ENCODE measurements at regions not wholly inside any gene's neighbourhood (a gene's known extent, or its start where the extent isn't known, plus 50 kb on each side); places are given as distances from the start of the nearest gene placed in this dataset.

DNA sequence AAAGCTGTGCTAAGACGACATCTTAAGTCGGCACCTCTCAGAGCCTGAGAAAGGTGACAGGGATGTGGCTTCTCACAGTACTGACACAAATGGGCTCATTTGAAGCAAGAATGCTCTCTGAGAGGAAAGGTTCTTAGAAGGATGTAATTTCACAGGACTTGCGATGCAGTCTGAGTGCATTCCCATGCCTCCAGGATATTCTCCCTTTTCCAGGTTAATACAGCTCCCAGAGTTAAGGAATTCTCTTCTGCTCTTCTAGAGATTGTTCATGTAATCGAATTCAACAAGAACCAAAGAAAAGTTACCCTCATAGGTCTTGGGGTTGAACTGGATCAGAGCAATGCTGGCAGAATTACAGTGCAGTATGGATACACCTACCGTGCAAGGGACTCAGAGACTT, 131.0 kb downstream of the GALR1 start:
- Mint-ChIP-seq H3K27ac (no peak overlapping the region), H3K9me3 (ENCODE audit: low read depth) (no peaks in the 10 kb centered on the region), H3K4me1 (ENCODE audit: low read depth) (peaks cover 11% of the 10 kb centered on the region), H3K4me3 (ENCODE audit: low read depth) (no peak overlapping the region), H3K36me3 (ENCODE audit: insufficient read depth) (no peaks in the 10 kb centered on the region), H3K27me3 (no peaks in the 10 kb centered on the region)
- TF ChIP-seq, protein P1, sequence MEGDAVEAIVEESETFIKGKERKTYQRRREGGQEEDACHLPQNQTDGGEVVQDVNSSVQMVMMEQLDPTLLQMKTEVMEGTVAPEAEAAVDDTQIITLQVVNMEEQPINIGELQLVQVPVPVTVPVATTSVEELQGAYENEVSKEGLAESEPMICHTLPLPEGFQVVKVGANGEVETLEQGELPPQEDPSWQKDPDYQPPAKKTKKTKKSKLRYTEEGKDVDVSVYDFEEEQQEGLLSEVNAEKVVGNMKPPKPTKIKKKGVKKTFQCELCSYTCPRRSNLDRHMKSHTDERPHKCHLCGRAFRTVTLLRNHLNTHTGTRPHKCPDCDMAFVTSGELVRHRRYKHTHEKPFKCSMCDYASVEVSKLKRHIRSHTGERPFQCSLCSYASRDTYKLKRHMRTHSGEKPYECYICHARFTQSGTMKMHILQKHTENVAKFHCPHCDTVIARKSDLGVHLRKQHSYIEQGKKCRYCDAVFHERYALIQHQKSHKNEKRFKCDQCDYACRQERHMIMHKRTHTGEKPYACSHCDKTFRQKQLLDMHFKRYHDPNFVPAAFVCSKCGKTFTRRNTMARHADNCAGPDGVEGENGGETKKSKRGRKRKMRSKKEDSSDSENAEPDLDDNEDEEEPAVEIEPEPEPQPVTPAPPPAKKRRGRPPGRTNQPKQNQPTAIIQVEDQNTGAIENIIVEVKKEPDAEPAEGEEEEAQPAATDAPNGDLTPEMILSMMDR (IDR thresholded peaks at IDR 0.05; ENCODE audit: unreplicated experiment) = no peak
- no peak for DNase-seq (ENCODE audit: low spot score, unreplicated experiment)

DNA sequence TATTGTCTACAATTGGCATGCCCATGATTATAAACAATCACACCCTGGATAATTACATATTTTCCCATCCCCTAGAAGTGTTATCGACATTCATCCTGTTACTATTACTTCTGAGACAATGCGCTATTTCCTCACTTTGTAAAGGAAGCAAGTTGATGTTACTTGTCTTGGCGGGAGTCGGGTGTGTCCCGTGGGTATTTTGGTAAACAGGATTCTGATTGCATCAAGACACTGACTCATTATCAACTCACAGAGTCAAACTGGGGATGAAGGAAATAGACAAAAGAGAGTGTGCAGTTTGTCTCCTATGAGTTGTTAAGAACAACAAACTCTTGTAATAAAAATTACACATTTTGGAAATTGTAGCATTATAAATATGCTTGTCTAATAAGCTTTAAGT, 142.7 kb downstream of the GALR1 start:
- Mint-ChIP-seq H3K4me3 (ENCODE audit: low read depth) (no peak overlapping the region), H3K9me3 (ENCODE audit: low read depth) (peaks cover 6% of the 10 kb centered on the region), H3K27ac (no peak overlapping the region), H3K36me3 (ENCODE audit: insufficient read depth) (no peaks in the 10 kb centered on the region), H3K27me3 (no peaks in the 10 kb centered on the region), H3K4me1 (ENCODE audit: low read depth) (peaks cover 12% of the 10 kb centered on the region)
- DNase-seq (ENCODE audit: low spot score, unreplicated experiment) = no peak
- TF ChIP-seq, protein P1 (IDR thresholded peaks at IDR 0.05; ENCODE audit: unreplicated experiment) = no peak

DNA sequence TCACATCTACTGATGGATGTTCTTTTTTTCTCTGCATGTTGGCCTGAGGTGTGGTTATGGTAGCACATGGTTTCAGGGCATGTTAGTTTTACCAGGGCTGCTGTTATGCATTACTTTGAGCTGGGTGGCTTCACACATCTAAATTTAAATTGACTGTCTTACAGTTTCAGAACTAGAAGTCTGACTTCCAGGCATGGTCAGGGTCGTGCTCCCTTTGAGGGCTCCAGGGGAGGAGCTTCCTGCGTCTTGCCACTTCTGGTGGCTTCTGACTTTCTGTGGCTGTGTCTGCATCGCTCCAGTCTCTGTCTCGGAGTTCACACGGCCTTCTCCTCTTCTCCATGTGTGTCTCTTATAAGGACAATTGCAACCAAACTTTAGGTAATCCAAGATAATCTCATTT, 143.9 kb downstream of the GALR1 start:
- H3K36me3 Mint-ChIP-seq (ENCODE audit: insufficient read depth) = no peaks in the 10 kb centered on the region
- no peak overlapping the region for H3K4me3 Mint-ChIP-seq (ENCODE audit: low read depth)
- peaks cover 6% of the 10 kb centered on the region for H3K9me3 Mint-ChIP-seq (ENCODE audit: low read depth)
- H3K4me1 Mint-ChIP-seq (ENCODE audit: low read depth) = peaks cover 18% of the 10 kb centered on the region
- DNase-seq (ENCODE audit: low spot score, unreplicated experiment) = no peak
- no peak overlapping the region for H3K27ac Mint-ChIP-seq
- TF ChIP-seq, protein P1 (IDR thresholded peaks at IDR 0.05; ENCODE audit: unreplicated experiment) = no peak
- H3K27me3 Mint-ChIP-seq = no peaks in the 10 kb centered on the region

DNA sequence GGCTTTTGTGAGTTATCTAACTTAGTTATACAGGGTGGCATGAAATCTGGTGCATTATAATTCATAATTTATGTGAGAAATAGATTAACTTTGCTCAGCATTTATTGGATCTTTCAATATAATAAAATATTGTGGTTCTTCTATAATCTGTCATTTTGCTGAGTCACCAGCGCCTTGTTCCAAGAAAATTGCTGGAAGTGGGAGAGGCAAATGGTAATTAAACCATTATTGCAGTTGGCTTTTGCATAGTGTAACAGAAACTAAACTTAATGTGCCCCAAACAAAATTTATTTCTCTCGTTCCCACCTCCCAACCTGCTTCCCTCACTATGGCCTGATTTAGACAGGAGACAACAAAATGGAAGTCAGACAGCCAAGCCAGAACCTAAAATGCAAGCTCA, 146.3 kb downstream of the GALR1 start:
- H3K4me1 Mint-ChIP-seq (ENCODE audit: low read depth) = peaks cover 18% of the 10 kb centered on the region
- no peaks in the 10 kb centered on the region for H3K27me3 Mint-ChIP-seq
- TF ChIP-seq, protein P1 (IDR thresholded peaks at IDR 0.05; ENCODE audit: unreplicated experiment) = no peak
- no peak overlapping the region for H3K27ac Mint-ChIP-seq
- no peak overlapping the region for H3K4me3 Mint-ChIP-seq (ENCODE audit: low read depth)
- no peak for DNase-seq (ENCODE audit: low spot score, unreplicated experiment)
- peaks cover 6% of the 10 kb centered on the region for H3K9me3 Mint-ChIP-seq (ENCODE audit: low read depth)
- H3K36me3 Mint-ChIP-seq (ENCODE audit: insufficient read depth) = no peaks in the 10 kb centered on the region

DNA sequence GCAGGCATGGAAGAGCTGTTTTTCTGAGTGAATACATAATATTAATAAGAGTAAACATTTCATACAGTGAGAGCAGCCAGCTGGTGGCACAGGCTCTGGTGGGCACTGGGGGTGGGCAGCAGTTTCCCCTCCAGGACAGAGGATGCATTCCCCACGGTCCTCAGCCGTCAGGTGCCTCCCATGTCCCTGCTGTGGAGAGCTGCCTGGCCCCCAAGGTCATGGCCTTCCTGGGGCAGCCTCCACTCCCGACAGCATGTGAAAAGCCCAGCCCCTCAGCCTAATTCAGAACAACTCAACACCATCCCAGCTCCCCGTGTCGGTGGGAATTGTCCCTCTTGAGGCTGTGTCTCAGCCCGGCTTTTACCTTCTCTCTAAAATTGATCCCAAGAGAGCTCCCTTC, 147.4 kb downstream of the GALR1 start:
- no peaks in the 10 kb centered on the region for H3K27me3 Mint-ChIP-seq
- TF ChIP-seq, protein P1 (IDR thresholded peaks at IDR 0.05; ENCODE audit: unreplicated experiment) = no peak
- DNase-seq (ENCODE audit: low spot score, unreplicated experiment) = no peak
- H3K4me3 Mint-ChIP-seq (ENCODE audit: low read depth) = no peak overlapping the region
- H3K36me3 Mint-ChIP-seq (ENCODE audit: insufficient read depth) = no peaks in the 10 kb centered on the region
- peaks cover 6% of the 10 kb centered on the region for H3K9me3 Mint-ChIP-seq (ENCODE audit: low read depth)
- H3K4me1 Mint-ChIP-seq (ENCODE audit: low read depth) = peaks cover 18% of the 10 kb centered on the region
- H3K27ac Mint-ChIP-seq = peak overlapping the region; percentile 84
